LNCAP (cell line): ENCODE measurements at regions not wholly inside any gene's neighbourhood (a gene's known extent, or its start where the extent isn't known, plus 50 kb on each side); places are given as distances from the start of the nearest gene placed in this dataset.

Experiments used
- CTCF ChIP-seq: fragments of 450-650 bp; IDR thresholded peaks from 2 replicates; pipeline ENCODE4 v1.5.1; 2017; ENCODE audit warnings: mild to moderate bottlenecking

DNA sequence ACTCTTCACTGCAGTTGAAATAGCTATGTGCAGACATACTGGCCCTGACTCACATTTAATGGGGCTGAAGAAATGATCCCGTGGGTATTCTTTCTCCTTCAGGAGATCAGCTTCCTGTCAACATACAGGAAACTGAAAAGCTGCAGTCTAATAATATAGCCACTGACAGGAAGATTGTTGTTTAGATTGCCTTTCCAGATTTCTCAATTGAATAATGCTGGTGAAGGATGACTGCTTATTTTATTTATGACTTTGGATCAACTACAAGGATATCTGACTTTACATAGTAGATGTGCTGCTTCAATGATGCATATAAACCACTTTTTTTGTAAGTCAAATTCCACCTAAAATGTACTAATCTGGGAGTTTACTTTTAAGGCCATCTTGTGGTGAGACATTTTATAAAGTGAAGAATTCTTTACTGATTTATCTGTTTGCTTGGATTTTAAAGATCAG is 93.4 kb upstream of the MAP4K3 start:
- TF ChIP-seq CTCF: no peak

GRCh38 chr2:39531220-39531777 is 94.2 kb upstream of the MAP4K3 start:
- no peak for TF ChIP-seq CTCF

- TF ChIP-seq CTCF: no peak
These were observed 95.8 kb upstream of the MAP4K3 start for GRCh38 chr2:39532933-39533332.

DNA sequence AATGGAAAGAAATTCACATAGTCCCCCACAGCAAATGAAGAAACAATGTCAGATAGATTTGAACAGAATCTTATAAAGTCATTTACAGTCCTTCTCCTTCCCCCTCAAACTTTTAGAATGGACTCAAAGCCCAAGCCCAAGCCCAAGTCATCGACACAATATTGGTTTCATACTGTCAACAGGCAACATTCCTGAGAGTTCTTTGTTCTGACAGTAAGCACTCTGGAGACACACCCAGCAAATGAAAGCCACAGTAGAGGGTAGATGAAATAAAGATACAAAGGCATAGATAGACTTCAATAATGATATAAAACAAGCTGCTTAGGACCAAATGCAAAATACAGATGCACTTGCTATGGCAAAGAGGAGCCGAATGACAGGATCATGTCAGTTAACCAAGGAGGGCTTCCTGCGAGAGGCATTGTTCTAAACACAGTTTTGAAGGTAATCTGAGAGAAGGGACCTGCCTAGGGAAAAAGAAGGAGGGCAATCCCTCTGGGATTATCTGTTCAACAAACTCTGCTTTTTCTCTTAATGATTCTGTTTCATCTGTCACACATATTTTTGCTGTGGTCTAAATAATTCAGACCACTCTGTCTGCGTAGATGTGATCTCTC is 97.1 kb upstream of the MAP4K3 start:
- no peak for TF ChIP-seq CTCF

DNA sequence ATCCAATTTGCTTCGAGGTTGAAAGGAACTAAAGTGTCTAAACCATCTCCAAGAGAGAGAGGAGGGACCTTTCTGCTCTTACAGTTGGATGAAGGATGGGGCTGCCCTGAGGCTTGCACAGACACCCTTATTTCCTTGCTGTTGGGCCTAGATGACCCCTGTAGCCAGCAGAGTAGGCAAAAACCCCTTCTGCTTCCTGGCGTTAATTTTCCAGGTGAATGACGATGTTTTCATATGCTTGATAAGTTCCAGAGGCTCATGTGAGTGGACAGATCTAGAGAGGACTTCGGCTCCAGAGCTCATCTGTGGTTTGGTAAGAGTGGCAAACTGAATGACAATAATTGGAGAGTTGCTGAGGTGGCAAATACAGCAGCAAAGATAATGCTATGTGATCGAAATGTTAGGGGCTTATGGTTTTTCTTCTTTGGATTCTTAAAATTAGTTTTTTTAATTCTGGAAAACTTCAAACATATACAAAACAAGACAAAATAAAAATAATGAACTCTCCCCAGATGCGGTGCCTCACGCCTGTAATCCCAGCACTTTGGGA is 98.6 kb upstream of the MAP4K3 start:
- TF ChIP-seq CTCF: no peak

DNA sequence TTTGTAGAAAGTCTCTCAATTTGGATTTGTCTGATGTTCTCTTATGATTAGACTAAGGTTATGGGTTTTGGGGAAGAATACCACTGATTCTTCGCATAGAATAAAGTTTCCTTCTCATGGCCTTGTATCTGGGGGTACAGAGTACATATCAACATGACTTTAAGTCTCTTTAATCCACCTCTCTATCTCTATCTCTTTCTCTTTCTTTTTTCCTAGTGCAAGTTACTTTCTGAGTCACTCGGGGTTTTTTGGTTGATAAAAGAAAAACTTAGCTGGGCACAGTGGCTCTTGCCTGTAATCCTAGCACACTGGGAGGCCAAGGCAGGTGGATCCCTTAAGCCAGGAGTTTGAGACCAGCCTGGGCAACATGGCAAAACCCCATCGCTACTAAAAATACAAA is 100.1 kb upstream of the MAP4K3 start:
- TF ChIP-seq CTCF: no peak

- no peak for TF ChIP-seq CTCF
These were observed 101.6 kb upstream of the MAP4K3 start for GRCh38 chr2:39538718-39539117.
